ENCODE measurements at regions not wholly inside any gene's neighbourhood (a gene's known extent, or its start where the extent isn't known, plus 50 kb on each side); places are given as distances from the start of the nearest gene placed in this dataset.

DNA sequence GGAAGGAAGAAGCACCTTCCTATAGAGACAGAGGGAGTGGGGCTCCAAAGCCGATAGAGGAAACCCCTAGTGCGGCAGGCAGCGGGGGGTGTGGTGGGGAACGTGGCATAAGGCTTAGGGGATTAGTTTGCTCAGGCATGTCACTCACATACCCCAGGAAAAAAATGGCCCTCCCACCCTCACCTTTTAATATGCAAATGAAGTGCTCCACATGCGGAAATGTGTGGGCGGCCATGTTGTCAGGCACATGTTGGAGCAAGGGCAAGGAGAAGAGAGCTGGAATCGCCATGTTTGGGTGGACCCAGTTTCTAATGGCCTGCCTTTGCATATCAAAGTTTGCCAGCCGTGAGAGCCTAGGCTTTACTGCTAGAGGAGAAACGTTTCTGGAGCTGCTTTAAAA lies 758.8 kb downstream of the NR2F1-AS1 start:
- intact Hi-C loops (cut with DNase I): no loop called here
- DNase-seq: no peak

DNA sequence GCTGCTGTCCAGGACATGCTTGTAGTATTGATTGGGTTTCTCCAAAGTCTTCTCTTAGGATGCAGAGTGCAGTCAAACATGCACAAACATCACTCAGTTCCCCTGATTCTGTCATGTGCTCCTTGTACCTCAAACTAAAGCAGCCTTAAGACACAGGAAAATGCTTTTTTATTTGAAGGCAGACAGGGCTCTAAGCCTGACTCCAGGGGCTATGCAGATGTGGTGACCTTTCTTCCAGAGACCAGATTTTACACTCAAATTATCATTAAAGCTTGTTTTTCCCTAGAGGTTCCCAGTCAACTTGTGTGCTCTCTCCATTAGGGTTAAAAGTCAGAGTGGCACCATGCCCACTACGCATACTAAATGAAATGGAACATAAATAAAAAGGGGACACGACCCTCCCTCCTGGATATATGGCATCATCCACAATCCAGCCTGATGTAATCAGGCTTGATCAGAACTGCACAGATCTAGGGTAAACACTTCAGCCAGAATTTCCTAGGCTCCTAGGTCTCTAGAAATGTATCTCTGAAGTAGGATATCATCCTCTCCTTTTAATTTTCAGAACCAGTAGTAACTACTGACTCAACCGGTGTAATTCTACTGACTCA lies 771.1 kb downstream of the NR2F1-AS1 start:
- no peak for DNase-seq

DNA sequence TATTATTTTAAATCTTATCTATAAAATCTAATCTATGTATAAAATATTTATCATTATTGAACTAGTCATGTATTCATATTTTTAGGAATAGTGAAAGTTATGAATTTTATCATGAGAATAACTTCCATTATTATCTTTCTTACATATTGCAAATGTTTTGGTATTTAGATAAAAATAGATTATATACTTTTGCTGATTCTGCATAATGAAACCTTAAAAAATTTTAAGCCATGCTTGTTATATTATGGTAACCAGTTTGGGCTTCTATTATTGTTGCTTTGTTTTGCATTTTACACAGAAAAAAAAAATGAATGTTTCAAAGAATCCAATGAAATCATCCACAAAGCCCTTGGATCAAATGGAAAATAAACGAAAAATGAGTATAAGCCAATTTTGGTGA lies 772.5 kb downstream of the NR2F1-AS1 start:
- DNase-seq: no peak
- intact Hi-C loops (cut with DNase I): no loop called here

More for the DNA sequence above, 771.1 kb downstream of the NR2F1-AS1 start:
- intact Hi-C loops (cut with DNase I): no loop called here

- intact Hi-C loops (cut with DNase I): no loop called here
- no peak for DNase-seq
Measured at GRCh38 chr5:92807085-92807484, 773.9 kb downstream of the NR2F1-AS1 start.

- intact Hi-C loops (cut with DNase I): no loop called here
- DNase-seq: no peak
Measured at GRCh38 chr5:92805446-92805845, 775.6 kb downstream of the NR2F1-AS1 start.

GRCh38 chr5:92801911-92802310 lies 779.1 kb downstream of the NR2F1-AS1 start:
- no peak for DNase-seq
- intact Hi-C loops (cut with DNase I): no loop called here

- no peak for DNase-seq
- intact Hi-C loops (cut with DNase I): no loop called here
Measured at GRCh38 chr5:92800365-92800764, 780.7 kb downstream of the NR2F1-AS1 start.

- intact Hi-C loops (cut with DNase I): no loop called here
- no peak for DNase-seq
Measured at GRCh38 chr5:92795633-92796032, 785.4 kb downstream of the NR2F1-AS1 start.

DNA sequence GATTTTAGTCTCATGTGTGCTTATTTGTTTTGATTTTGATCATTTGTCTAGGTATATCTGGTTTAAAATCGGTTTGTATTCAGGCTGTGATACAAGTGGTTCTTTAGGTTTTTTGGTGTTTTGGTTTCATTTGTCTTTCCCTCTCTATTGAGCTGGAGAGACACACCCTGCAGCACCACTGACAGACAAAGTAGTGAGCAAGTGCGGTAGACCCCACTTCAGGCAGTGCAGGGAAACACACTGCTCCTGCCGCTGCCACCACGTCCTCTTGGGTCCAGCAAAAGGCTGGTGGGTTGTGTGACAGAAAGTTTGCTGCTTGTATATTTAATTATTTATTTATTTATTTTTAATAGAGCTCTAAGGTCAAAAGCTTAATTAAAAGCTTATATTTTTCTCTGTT lies 801.0 kb downstream of the NR2F1-AS1 start:
- no peak for DNase-seq
- intact Hi-C loops (cut with DNase I): no loop called here

DNA sequence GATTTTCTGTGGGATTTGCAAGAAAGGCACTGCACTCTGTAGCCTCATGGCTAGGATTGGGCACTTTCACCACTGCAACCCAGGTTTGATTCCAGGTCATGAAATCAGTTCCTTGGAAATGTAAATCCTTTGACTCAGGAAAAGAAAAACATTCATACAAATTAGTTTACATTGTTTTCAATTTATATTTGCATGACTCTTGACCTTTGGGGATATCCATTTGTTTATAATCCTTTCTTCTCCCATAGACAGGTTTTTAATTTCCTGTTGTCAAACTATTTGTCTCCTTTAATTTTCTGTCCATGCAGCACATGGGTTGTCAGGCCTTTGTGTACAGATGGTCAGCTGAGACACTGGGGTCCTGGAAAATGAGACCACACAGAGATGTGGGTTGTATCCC lies 801.5 kb downstream of the NR2F1-AS1 start:
- DNase-seq: no peak
- intact Hi-C loops (cut with DNase I): no loop called here

DNA sequence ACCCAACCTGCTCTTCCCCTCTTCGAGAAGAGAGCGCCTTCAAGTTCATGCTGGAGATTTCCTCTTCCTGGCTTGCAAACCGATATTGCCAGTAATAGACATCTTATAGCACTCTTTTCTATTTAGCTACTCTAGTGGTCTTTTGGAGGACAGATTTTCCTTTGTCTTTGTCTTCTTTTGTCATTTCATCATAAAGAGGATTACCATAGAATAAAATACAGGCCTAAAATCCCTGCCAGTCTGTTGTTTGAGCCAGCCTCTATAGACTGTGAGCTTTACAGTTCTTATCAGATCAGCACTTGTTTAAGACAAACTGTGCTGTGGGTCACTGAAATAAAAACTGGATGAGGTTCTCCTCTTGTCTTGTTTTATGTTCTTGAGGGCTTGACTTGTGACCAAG lies 802.8 kb downstream of the NR2F1-AS1 start:
- intact Hi-C loops (cut with DNase I): no loop called here
- DNase-seq: no peak

DNA sequence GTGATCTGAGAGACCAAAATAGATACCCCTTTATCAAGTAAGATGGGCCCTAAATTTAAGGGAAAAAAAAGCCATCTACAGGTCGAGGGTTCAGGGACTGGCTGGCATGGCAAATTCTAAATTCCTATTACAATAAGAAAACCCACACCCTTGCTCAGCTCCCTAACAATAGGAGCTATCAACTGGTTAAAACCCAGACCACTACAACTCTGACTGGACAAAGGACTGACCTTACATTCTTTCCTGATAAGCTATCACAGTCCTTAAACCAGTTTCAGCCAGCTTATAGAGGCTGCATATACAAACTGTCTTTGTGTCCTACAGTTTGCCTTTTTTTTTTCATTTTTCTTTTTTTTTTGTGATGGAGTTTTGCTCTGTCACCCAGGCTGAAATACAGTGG lies 803.6 kb downstream of the NR2F1-AS1 start:
- intact Hi-C loops (cut with DNase I): no loop called here
- DNase-seq: no peak

GRCh38 chr5:92775711-92776615 lies 805.1 kb downstream of the NR2F1-AS1 start:
- no peak for DNase-seq
- intact Hi-C loops (cut with DNase I): no loop called here

- DNase-seq: no peak
Measured at GRCh38 chr5:92769978-92770377, 811.0 kb downstream of the NR2F1-AS1 start.

DNA sequence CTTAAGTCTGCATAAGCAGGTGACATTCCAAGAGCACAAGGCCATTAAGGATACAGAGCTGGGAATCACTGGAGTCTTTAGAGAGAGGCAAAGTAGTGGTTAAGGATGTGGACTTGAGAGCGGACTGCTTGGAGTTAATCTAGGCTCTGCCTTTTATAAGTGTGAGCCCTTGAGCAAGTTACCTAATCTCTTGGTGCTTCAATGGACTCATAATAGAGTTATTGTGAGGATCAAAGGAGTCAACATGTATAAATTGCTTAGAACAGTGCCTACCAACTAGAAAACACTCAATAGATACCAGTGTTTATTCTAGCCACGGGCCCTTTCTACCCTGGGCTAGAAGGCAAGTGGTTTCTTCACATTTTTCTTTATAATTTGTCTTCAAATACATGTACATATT lies 819.4 kb downstream of the NR2F1-AS1 start:
- intact Hi-C loops (cut with DNase I): no loop called here
- DNase-seq: no peak

More at GRCh38 chr5:92769978-92770377, 811.0 kb downstream of the NR2F1-AS1 start:
- intact Hi-C loops (cut with DNase I): no loop called here

GRCh38 chr5:92760550-92760949 lies 820.5 kb downstream of the NR2F1-AS1 start:
- no peak for DNase-seq
- intact Hi-C loops (cut with DNase I): no loop called here

DNA sequence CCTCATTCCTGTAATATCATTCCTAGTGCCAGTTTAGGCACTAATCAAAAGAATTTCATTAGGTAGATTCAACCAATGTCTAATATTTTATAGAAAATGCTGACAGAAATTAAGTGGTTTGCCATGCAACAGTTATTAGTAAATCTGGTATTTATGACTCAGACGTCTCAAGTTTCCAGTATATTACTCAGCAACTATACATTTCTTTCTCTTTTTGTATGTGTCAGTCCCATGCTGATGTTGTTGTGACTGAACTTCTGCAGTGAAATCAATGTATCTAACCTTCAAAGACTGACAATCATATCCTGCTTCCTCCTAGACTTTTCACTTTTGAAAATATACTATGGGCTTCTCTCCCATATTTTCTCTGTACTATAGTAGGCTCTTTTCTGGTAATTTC lies 822.5 kb downstream of the NR2F1-AS1 start:
- DNase-seq: no peak

DNA sequence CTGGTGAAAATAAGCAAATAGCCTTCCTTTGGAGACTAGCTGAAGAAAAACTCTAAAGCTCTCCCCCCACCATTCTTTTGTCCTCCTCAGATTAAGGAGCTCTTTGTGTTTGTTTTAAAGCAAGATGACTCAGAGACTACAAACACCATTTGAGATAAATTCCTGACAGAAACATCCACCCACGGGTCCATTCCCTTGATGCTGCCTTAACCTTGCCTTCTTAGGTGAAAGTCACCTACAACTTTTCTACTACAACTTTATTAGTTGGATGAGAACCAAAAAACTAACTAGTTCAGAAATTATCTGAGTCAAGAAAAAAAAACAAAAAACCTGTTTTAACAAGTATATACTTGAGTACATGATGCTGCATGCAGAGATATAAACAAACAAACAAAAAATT lies 831.1 kb downstream of the NR2F1-AS1 start:
- DNase-seq: no peak
- intact Hi-C loops (cut with DNase I): no loop called here

More for the DNA sequence above, 822.5 kb downstream of the NR2F1-AS1 start:
- intact Hi-C loops (cut with DNase I): no loop called here

DNA sequence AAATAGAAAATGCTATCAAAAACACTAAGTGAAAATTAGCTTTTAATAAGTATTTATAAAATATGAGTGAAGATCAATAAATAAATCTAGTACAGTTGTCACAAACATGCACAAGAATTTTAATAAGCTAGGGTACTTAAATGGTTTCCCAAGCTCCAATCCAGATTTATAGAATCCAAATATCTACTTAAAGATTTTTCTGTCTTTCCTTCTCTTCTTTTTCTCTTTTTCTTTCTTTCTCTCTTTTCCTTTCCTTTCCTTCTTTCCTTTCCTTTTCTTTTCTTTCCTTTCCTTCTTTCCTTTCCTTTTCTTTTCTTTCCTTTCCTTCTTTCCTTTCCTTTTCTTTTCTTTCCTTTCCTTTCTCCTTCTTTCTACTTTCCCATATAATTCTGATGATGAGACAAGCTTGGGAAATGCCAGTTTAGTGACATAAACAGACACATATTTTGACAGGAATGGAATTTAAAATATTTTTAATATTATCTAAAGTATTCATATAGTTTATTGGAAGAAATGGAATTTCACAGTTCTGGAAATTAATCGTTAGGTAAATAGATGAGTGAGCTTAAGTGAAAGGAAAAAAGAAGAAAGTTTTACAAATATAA lies 832.8 kb downstream of the NR2F1-AS1 start:
- intact Hi-C loops (cut with DNase I): no loop called here
- no peak for DNase-seq

DNA sequence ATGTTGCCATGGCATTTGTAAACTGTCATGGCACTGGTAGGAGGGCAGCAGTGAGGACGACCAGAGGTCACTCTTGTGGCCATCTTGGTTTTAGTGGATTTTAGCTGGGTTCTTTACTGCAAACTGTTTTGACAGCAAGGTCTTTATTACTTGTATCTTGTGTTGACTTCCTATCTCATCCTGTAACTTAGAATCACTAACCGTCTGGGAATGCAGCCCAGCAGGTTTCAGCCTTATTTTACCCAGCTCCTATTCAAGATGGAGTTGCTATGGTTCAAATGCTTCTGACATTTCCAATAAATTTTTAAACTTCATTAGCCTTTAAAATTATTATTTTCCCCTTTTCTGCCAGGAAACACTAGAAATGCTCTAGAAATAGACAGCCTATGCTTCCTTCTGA lies 839.1 kb downstream of the NR2F1-AS1 start:
- DNase-seq: no peak
- intact Hi-C loops (cut with DNase I): no loop called here
